HCT116 (cell line): ENCODE measurements at regions not wholly inside any gene's neighbourhood (a gene's known extent, or its start where the extent isn't known, plus 50 kb on each side); places are given as distances from the start of the nearest gene placed in this dataset.

Source experiments
- ATAC-seq: fragments of 200-7000 bp; cut with Tn5 transposase; 2 replicates; pipeline ENCODE4 v1.9.1; 2020; ENCODE audit warnings: mild to moderate bottlenecking, moderate library complexity
- BruUV-seq: library from RNA; stranded (reverse); fragments of 400-500 nt; replicated peaks from 2 replicates; lab custom pipeline; 2021; lab: Mats Ljungman, UMichigan
- CTCF ChIA-PET: fragments of 300-600 bp; sonication (Branson Sonifier 250); formaldehyde crosslinking; loops from one replicate; lab custom pipeline; 2021; ENCODE audit warnings: antibody characterized with exemption; lab: Charles Lee
- POLR2A ChIA-PET: fragments of 300-600, 350-600 bp; sonication (Branson Sonifier 250); formaldehyde crosslinking; loops from one replicate; lab custom pipeline; 2021; ENCODE audit warnings: antibody characterized with exemption; lab: Charles Lee
- RAD21 ChIA-PET, 2 experiments: fragments of 300-600 bp; sonication (Branson Sonifier 250); formaldehyde crosslinking; loops; one replicate each; lab custom pipeline; 2023; ENCODE audit warnings: low total read pairs in 2 of 2; ENCODE audit not compliant: uncharacterized antibody in 2 of 2, unreplicated experiment in 2 of 2, low non-redundant PET in 1 of 2; lab: Charles Lee
- DNase-seq: peaks from one replicate; pipeline ENCODE4 v3.0.0-alpha.2; 2010; ENCODE audit warnings: low read depth, low spot score
- H2AFZ ChIP-seq: fragments of 200-600 bp; shearing (Covaris generic), sonication (generic); 2 replicates; pipeline ENCODE4 v1.6.1; 2017; ENCODE audit warnings: low read depth, mixed run types, mixed read lengths, antibody characterized with exemption, low read length; ENCODE audit not compliant: poor library complexity, severe bottlenecking
- H3K27ac ChIP-seq: 2 replicates; pipeline ENCODE4 v1.5.1; 2012; ENCODE audit warnings: low read depth, low read length
- H3K27me3 ChIP-seq: fragments of 200-600 bp; sonication (generic); 2 replicates; pipeline ENCODE4 v1.6.1; 2016; ENCODE audit warnings: mixed run types, low read length, mixed read lengths; ENCODE audit not compliant: insufficient read depth
- H3K36me3 ChIP-seq, 2 experiments: fragments of 200-500 bp in 1 of 2; fragments of 200-600 bp in 1 of 2; sonication (Bioruptor generic) in 1 of 2; sonication (generic) in 1 of 2; 2 replicates each; pipeline versions ENCODE4 v1.5.1 to v1.6.1; 2014 to 2016; ENCODE audit warnings: low read length in 2 of 2, inconsistent platforms in 1 of 2, mixed read lengths in 1 of 2, mixed run types in 1 of 2; ENCODE audit not compliant: insufficient read depth in 2 of 2, control insufficient read depth in 1 of 2
- H3K4me1 ChIP-seq, 2 experiments: fragments of 200-600 bp in 1 of 2; sonication (generic) in 1 of 2; 2 replicates each; pipeline versions ENCODE4 v1.5.1 to v1.6.1; 2012 to 2017; ENCODE audit warnings: low read length in 2 of 2, inconsistent platforms in 1 of 2, mild to moderate bottlenecking in 1 of 2, mixed read lengths in 1 of 2, mixed run types in 1 of 2, moderate library complexity in 1 of 2; ENCODE audit not compliant: insufficient read depth in 2 of 2, control insufficient read depth in 1 of 2
- H3K4me2 ChIP-seq: fragments of 200-600 bp; sonication (generic); 2 replicates; pipeline ENCODE4 v1.6.1; 2017; ENCODE audit warnings: mixed run types, low read length, mixed read lengths
- H3K4me3 ChIP-seq, 2 experiments: fragments of 200-600 bp in 1 of 2; sonication (generic) in 1 of 2; replicated peaks in 1 of 2; 2 replicates each; pipeline ENCODE4 v1.5.1; 2011 to 2016; ENCODE audit warnings: low read length in 2 of 2, control low read depth in 1 of 2, low read depth in 1 of 2, mild to moderate bottlenecking in 1 of 2, mixed read lengths in 1 of 2, mixed run types in 1 of 2
- H3K79me2 ChIP-seq: fragments of 200-600 bp; sonication (generic); 2 replicates; pipeline ENCODE4 v1.6.1; 2017; ENCODE audit warnings: mild to moderate bottlenecking, mixed run types, low read length, moderate library complexity, mixed read lengths; ENCODE audit not compliant: insufficient read depth
- H3K9ac ChIP-seq: fragments of 200-600 bp; sonication (generic); 2 replicates; pipeline ENCODE4 v1.6.1; 2016; ENCODE audit warnings: low read length, mixed read lengths
- H3K9me2 ChIP-seq: fragments of 200-600 bp; sonication (generic), shearing (Covaris generic); 2 replicates; pipeline ENCODE4 v1.6.1; 2017; ENCODE audit warnings: mixed run types, mild to moderate bottlenecking, moderate library complexity; ENCODE audit not compliant: insufficient read depth
- H3K9me3 ChIP-seq, 2 experiments: fragments of 200-500 bp in 1 of 2; fragments of 200-600 bp in 1 of 2; sonication (Bioruptor generic) in 1 of 2; sonication (generic) in 1 of 2; 2 replicates each; pipeline ENCODE4 v1.6.1; 2014 to 2017; ENCODE audit warnings: low read length in 2 of 2, mixed read lengths in 2 of 2, inconsistent platforms in 1 of 2, low read depth in 1 of 2, mild to moderate bottlenecking in 1 of 2, mixed run types in 1 of 2, moderate library complexity in 1 of 2; ENCODE audit not compliant: control insufficient read depth in 1 of 2, insufficient read depth in 1 of 2
- H4K20me1 ChIP-seq: fragments of 200-600 bp; sonication (generic), shearing (Covaris generic); 2 replicates; pipeline ENCODE4 v1.6.1; 2017; ENCODE audit warnings: mixed run types, mild to moderate bottlenecking, moderate library complexity; ENCODE audit not compliant: insufficient read depth
- ELF1 ChIP-seq: IDR thresholded peaks from 2 replicates; pipeline ENCODE4 v1.6.1; 2012; ENCODE audit warnings: low read depth, borderline replicate concordance
- EZH2 ChIP-seq: fragments of 200-600 bp; sonication (generic); IDR thresholded peaks from 2 replicates; pipeline ENCODE4 v1.6.1; 2017; ENCODE audit warnings: antibody characterized with exemption, mixed run types
- JUND ChIP-seq: IDR thresholded peaks from 2 replicates; pipeline ENCODE4 v1.6.1; 2012
- POLR2A ChIP-seq: IDR thresholded peaks from 2 replicates; pipeline ENCODE4 v1.7.0; 2011; ENCODE audit warnings: borderline replicate concordance; ENCODE audit not compliant: insufficient read depth, insufficient read length; ENCODE audit errors: extremely low read depth
- POLR2AphosphoS5 ChIP-seq: IDR thresholded peaks from 2 replicates; pipeline ENCODE4 v1.6.1; 2011; ENCODE audit warnings: mild to moderate bottlenecking, low read depth, low read length, moderate library complexity
- SIN3A ChIP-seq: IDR thresholded peaks from 2 replicates; pipeline ENCODE4 v1.6.1; 2012; ENCODE audit warnings: low read depth
- SP1 ChIP-seq: IDR thresholded peaks from 2 replicates; pipeline ENCODE4 v1.6.1; 2012; ENCODE audit warnings: low read depth
- SRF ChIP-seq: IDR thresholded peaks from 2 replicates; pipeline ENCODE4 v1.6.1; 2012; ENCODE audit warnings: low read depth
- ZBTB33 ChIP-seq: IDR thresholded peaks from 2 replicates; pipeline ENCODE4 v1.6.1; 2011; ENCODE audit warnings: mild to moderate bottlenecking, low read length, moderate library complexity; ENCODE audit not compliant: insufficient replicate concordance; ENCODE audit errors: extremely low read depth
- ZFX ChIP-seq: fragments of 450-650 bp; IDR thresholded peaks from 2 replicates; pipeline ENCODE4 v1.6.1; 2017
- intact Hi-C: fragments of 100-400 bp; cut with micrococcal nuclease; formaldehyde crosslinking; loops from 2 replicates; pipeline ENCODE4 v1.10.0; 2022

- no peak overlapping the region for H3K9ac ChIP-seq
- H3K9me2 ChIP-seq: no peaks in the 10 kb centered on the region
- no peak overlapping the region for H3K4me3 ChIP-seq
- intact Hi-C loops: no loop called here
- no peak overlapping the region for H3K27ac ChIP-seq
- RAD21 ChIA-PET: no interaction called here
- no peak overlapping the region for H3K4me2 ChIP-seq
- peaks cover 3 to 23% of the 10 kb centered on the region in 2 experiments; a peak in 2 of 4 replicates for H3K9me3 ChIP-seq
- no peaks in the 10 kb centered on the region for H3K36me3 ChIP-seq
- CTCF ChIA-PET: no interaction called here
- H4K20me1 ChIP-seq: no peaks in the 10 kb centered on the region
- no peak for TF ChIP-seq ZFX
- no peak for TF ChIP-seq ZBTB33
- no peak for TF ChIP-seq SIN3A
- TF ChIP-seq POLR2AphosphoS5: no peak
- no peak for TF ChIP-seq JUND
- no peak for TF ChIP-seq SRF
- no peak for TF ChIP-seq ELF1
- no peak for TF ChIP-seq EZH2
- no peak for TF ChIP-seq POLR2A
- no peak for TF ChIP-seq SP1
- no peak for DNase-seq
- no peaks in the 10 kb centered on the region for H3K4me1 ChIP-seq
- H3K79me2 ChIP-seq: no peaks in the 10 kb centered on the region
- POLR2A ChIA-PET: no interaction called here
- no TSS peak for BruUV-seq
- H3K27me3 ChIP-seq: no peaks in the 10 kb centered on the region
- no peak overlapping the region for H2AFZ ChIP-seq
- no peak for ATAC-seq
These were observed 414.7 kb upstream of the PIK3C3 start for GRCh38 chr18:41540237-41540871.
